SU-DHL-6 (cell line): ENCODE measurements at regions not wholly inside any gene's neighbourhood (a gene's known extent, or its start where the extent isn't known, plus 50 kb on each side); places are given as distances from the start of the nearest gene placed in this dataset.

Source experiments
- H2AFZ ChIP-seq: fragments of 200-600 bp; sonication (generic); 2 replicates; pipeline ENCODE4 v1.6.1; 2014; ENCODE audit warnings: low read depth, mild to moderate bottlenecking, moderate library complexity, mixed read lengths, antibody characterized with exemption, low read length; ENCODE audit not compliant: severe bottlenecking
- H3F3A ChIP-seq: fragments of 200-600 bp; shearing (Covaris generic); 2 replicates; pipeline ENCODE4 v1.6.0; 2016; ENCODE audit warnings: antibody characterized with exemption, mild to moderate bottlenecking; ENCODE audit not compliant: insufficient read depth
- H3K27ac ChIP-seq: fragments of 200-600 bp; sonication (generic); 2 replicates; pipeline ENCODE4 v1.5.1; 2016; ENCODE audit warnings: low read depth, mild to moderate bottlenecking, low read length, moderate library complexity, mixed read lengths
- H3K27me3 ChIP-seq: fragments of 200-600 bp; sonication (generic), shearing (Covaris generic); 2 replicates; pipeline ENCODE4 v1.6.0; 2014; ENCODE audit warnings: mild to moderate bottlenecking, low read length
- H3K36me3 ChIP-seq: fragments of 200-600 bp; sonication (generic); 2 replicates; pipeline ENCODE4 v1.6.1; 2014; ENCODE audit warnings: mild to moderate bottlenecking, low read length, mixed read lengths
- H3K4me2 ChIP-seq: fragments of 300-600, 200-600 bp; shearing (Covaris generic), sonication (generic); 2 replicates; pipeline ENCODE4 v1.6.0; 2014; ENCODE audit warnings: low read length, low read depth, mild to moderate bottlenecking; ENCODE audit not compliant: poor library complexity, severe bottlenecking
- H3K4me3 ChIP-seq: fragments of 200-600 bp; sonication (generic); 2 replicates; pipeline ENCODE4 v1.5.1; 2014; ENCODE audit warnings: antibody characterized with exemption, low read length, mild to moderate bottlenecking, mixed read lengths; ENCODE audit not compliant: insufficient read depth, poor library complexity, severe bottlenecking
- H3K79me2 ChIP-seq: fragments of 200-600 bp; sonication (generic); 2 replicates; pipeline ENCODE4 v1.6.1; 2014; ENCODE audit warnings: mild to moderate bottlenecking, low read length, moderate library complexity; ENCODE audit not compliant: insufficient read depth
- H3K9ac ChIP-seq: fragments of 200-600 bp; sonication (generic); 2 replicates; pipeline ENCODE4 v1.7.0; 2014; ENCODE audit warnings: mild to moderate bottlenecking, low read length
- H3K9me2 ChIP-seq: fragments of 200-600 bp; sonication (generic); replicated peaks from 2 replicates; pipeline ENCODE4 v1.6.1; 2014; ENCODE audit warnings: low read length; ENCODE audit not compliant: insufficient read depth
- H3K9me3 ChIP-seq: fragments of 200-600 bp; sonication (generic); 2 replicates; pipeline ENCODE4 v1.6.1; 2014; ENCODE audit warnings: low read length, mixed read lengths; ENCODE audit not compliant: insufficient read depth
- H4K20me1 ChIP-seq: fragments of 200-600 bp; sonication (generic); 2 replicates; pipeline ENCODE4 v1.6.1; 2014; ENCODE audit warnings: low read depth, mild to moderate bottlenecking, antibody characterized with exemption, low read length, moderate library complexity, mixed read lengths
- CTCF ChIP-seq: fragments of 200-600 bp; sonication (generic); IDR thresholded peaks from one replicate; pipeline ENCODE4 v1.5.1; 2017; ENCODE audit warnings: antibody characterized with exemption, mild to moderate bottlenecking, low read length, moderate library complexity; ENCODE audit not compliant: insufficient read depth, poor library complexity, severe bottlenecking
- EZH2phosphoT487 ChIP-seq: fragments of 200-600 bp; sonication (generic), shearing (Covaris generic); conservative IDR thresholded peaks from 2 replicates; pipeline ENCODE4 v1.6.1; 2018; ENCODE audit warnings: mild to moderate bottlenecking, antibody characterized with exemption, low read length, moderate library complexity, mixed read lengths

GRCh38 chr7:110529175-110529574 is 561.8 kb upstream of the LRRN3 start:
- Histone ChIP-seq H3K79me2 (no peaks in the 10 kb centered on the region), H3K9me2 (no peaks in the 10 kb centered on the region)

GRCh38 chr7:110531186-110531585 is 559.7 kb upstream of the LRRN3 start:
- no peak overlapping the region for H2AFZ ChIP-seq
- H3F3A ChIP-seq, result no peaks in the 10 kb centered on the region
- H3K4me3 ChIP-seq, result no peak overlapping the region
- no peaks in the 10 kb centered on the region for H3K36me3 ChIP-seq
- H3K9me2 ChIP-seq, result no peaks in the 10 kb centered on the region
- no peaks in the 10 kb centered on the region for H3K9me3 ChIP-seq
- TF ChIP-seq CTCF, result no peak
- no peak for TF ChIP-seq EZH2phosphoT487
- no peaks in the 10 kb centered on the region for H3K79me2 ChIP-seq
- no peak overlapping the region for H3K9ac ChIP-seq
- no peaks in the 10 kb centered on the region for H3K27me3 ChIP-seq
- no peak overlapping the region for H3K27ac ChIP-seq
- H3K4me2 ChIP-seq, result no peak overlapping the region
- no peaks in the 10 kb centered on the region for H4K20me1 ChIP-seq

More at GRCh38 chr7:110529175-110529574, 561.8 kb upstream of the LRRN3 start:
- no peak for TF ChIP-seq CTCF
- TF ChIP-seq EZH2phosphoT487, result no peak
- Histone ChIP-seq H3K36me3 (no peaks in the 10 kb centered on the region), H3K4me3 (no peak overlapping the region), H3K4me2 (no peak overlapping the region), H3F3A (no peaks in the 10 kb centered on the region), H2AFZ (no peak overlapping the region), H3K27me3 (no peaks in the 10 kb centered on the region), H3K9ac (no peak overlapping the region), H3K9me3 (no peaks in the 10 kb centered on the region), H4K20me1 (no peaks in the 10 kb centered on the region), H3K27ac (no peak overlapping the region)

- no peaks in the 10 kb centered on the region for H3K9me3 ChIP-seq
- no peaks in the 10 kb centered on the region for H3K27me3 ChIP-seq
- TF ChIP-seq EZH2phosphoT487, result no peak
- TF ChIP-seq CTCF, result no peak
- no peaks in the 10 kb centered on the region for H3K79me2 ChIP-seq
- no peak overlapping the region for H3K9ac ChIP-seq
- H4K20me1 ChIP-seq, result no peaks in the 10 kb centered on the region
- no peak overlapping the region for H2AFZ ChIP-seq
- H3F3A ChIP-seq, result no peaks in the 10 kb centered on the region
- H3K4me2 ChIP-seq, result no peak overlapping the region
- no peaks in the 10 kb centered on the region for H3K36me3 ChIP-seq
- no peak overlapping the region for H3K27ac ChIP-seq
- H3K9me2 ChIP-seq, result no peaks in the 10 kb centered on the region
- no peak overlapping the region for H3K4me3 ChIP-seq
Observed at GRCh38 chr7:110534241-110534931, 556.5 kb upstream of the LRRN3 start.
